MM.1S (cell line): ENCODE measurements at regions not wholly inside any gene's neighbourhood (a gene's known extent, or its start where the extent isn't known, plus 50 kb on each side); places are given as distances from the start of the nearest gene placed in this dataset.

Experiments
- DNase-seq: peaks from one replicate; pipeline ENCODE4 v3.0.0-alpha.2; 2015
- H2AFZ ChIP-seq: fragments of 300-600 bp; sonication (generic); 2 replicates; pipeline ENCODE4 v1.6.0; 2016; ENCODE audit warnings: antibody characterized with exemption, low read length
- H3F3A ChIP-seq: fragments of 300-600 bp; sonication (generic); 2 replicates; pipeline ENCODE4 v1.6.1; 2016; ENCODE audit warnings: mild to moderate bottlenecking, antibody characterized with exemption, low read length, moderate library complexity, mixed read lengths; ENCODE audit not compliant: insufficient read depth
- H3K27ac ChIP-seq: fragments of 300-600 bp; sonication (generic); 2 replicates; pipeline ENCODE4 v1.5.1; 2016; ENCODE audit warnings: mild to moderate bottlenecking, low read length
- H3K27me3 ChIP-seq: fragments of 300-600 bp; sonication (generic); replicated peaks from 2 replicates; pipeline ENCODE4 v1.6.0; 2016; ENCODE audit warnings: low read length; ENCODE audit not compliant: insufficient read depth
- H3K36me3 ChIP-seq: fragments of 300-600 bp; sonication (generic); replicated peaks from 2 replicates; pipeline ENCODE4 v1.6.1; 2016; ENCODE audit warnings: mild to moderate bottlenecking, low read length, mixed read lengths; ENCODE audit not compliant: insufficient read depth
- H3K4me1 ChIP-seq: fragments of 300-600 bp; sonication (generic); 2 replicates; pipeline ENCODE4 v1.6.1; 2016; ENCODE audit warnings: low read length, mixed read lengths
- H3K4me2 ChIP-seq: fragments of 300-600 bp; sonication (generic); 2 replicates; pipeline ENCODE4 v1.6.0; 2016; ENCODE audit warnings: low read depth, low read length
- H3K4me3 ChIP-seq: fragments of 300-600 bp; sonication (generic); 2 replicates; pipeline ENCODE4 v1.5.1; 2016; ENCODE audit warnings: low read length, mixed read lengths
- H3K79me2 ChIP-seq: fragments of 300-600 bp; sonication (generic); 2 replicates; pipeline ENCODE4 v1.6.1; 2016; ENCODE audit warnings: mixed run types, low read length, mixed read lengths
- H3K9ac ChIP-seq: fragments of 300-600 bp; sonication (generic); 2 replicates; pipeline ENCODE4 v1.6.1; 2016; ENCODE audit warnings: low read length, mixed read lengths
- H3K9me2 ChIP-seq: fragments of 300-600 bp; sonication (generic); replicated peaks from 2 replicates; pipeline ENCODE4 v1.6.1; 2016; ENCODE audit warnings: mild to moderate bottlenecking, low read length, mixed read lengths; ENCODE audit not compliant: insufficient read depth
- H3K9me3 ChIP-seq: fragments of 300-600 bp; sonication (generic); replicated peaks from 2 replicates; pipeline ENCODE4 v1.6.1; 2016; ENCODE audit warnings: mild to moderate bottlenecking, low read length, mixed read lengths; ENCODE audit not compliant: insufficient read depth
- H4K20me1 ChIP-seq: fragments of 300-600 bp; sonication (generic); 2 replicates; pipeline ENCODE4 v1.6.1; 2016; ENCODE audit warnings: mild to moderate bottlenecking, low read length, moderate library complexity, mixed read lengths; ENCODE audit not compliant: insufficient read depth
- EZH2 ChIP-seq: fragments of 300-600 bp; sonication (generic); optimal IDR thresholded peaks from 2 replicates; pipeline ENCODE3; 2017; ENCODE audit warnings: low read depth, mild to moderate bottlenecking, antibody characterized with exemption, low read length, mixed read lengths
- EZH2phosphoT487 ChIP-seq: fragments of 300-600 bp; sonication (generic); IDR thresholded peaks from 2 replicates; pipeline ENCODE4 v1.6.1; 2018; ENCODE audit warnings: antibody characterized with exemption, low read length
- TF ChIP-seq, protein P1 (sequence below): fragments of 300-600 bp; sonication (generic); IDR thresholded peaks from 2 replicates; pipeline ENCODE4 v1.5.1; 2016; ENCODE audit warnings: antibody characterized with exemption, low read length, mixed read lengths

DNA sequence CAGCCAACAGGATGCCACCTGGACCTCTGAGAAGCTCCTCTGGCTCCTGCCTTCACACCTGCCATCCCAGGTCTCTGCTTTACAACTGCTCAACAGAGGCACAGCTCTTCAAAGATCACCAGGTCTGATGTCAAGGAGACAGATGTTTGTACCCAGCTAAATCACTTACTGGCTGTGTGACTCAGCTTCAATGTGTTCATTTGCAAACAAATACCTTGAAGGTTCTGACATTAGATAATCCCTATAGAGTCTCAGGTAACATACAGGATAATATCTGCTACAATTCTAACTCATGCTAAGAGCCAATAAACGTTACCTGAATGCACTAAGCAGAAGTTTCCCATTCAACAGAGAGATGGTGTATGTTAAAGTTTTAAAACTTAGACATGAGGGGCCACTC, 163.4 kb upstream of the IGF1R start:
- H3K27me3 ChIP-seq: no peaks in the 10 kb centered on the region
- no peak for DNase-seq
- H3K79me2 ChIP-seq: no peaks in the 10 kb centered on the region
- H3K9me3 ChIP-seq: no peaks in the 10 kb centered on the region
- no peak for TF ChIP-seq EZH2
- TF ChIP-seq, protein P1, sequence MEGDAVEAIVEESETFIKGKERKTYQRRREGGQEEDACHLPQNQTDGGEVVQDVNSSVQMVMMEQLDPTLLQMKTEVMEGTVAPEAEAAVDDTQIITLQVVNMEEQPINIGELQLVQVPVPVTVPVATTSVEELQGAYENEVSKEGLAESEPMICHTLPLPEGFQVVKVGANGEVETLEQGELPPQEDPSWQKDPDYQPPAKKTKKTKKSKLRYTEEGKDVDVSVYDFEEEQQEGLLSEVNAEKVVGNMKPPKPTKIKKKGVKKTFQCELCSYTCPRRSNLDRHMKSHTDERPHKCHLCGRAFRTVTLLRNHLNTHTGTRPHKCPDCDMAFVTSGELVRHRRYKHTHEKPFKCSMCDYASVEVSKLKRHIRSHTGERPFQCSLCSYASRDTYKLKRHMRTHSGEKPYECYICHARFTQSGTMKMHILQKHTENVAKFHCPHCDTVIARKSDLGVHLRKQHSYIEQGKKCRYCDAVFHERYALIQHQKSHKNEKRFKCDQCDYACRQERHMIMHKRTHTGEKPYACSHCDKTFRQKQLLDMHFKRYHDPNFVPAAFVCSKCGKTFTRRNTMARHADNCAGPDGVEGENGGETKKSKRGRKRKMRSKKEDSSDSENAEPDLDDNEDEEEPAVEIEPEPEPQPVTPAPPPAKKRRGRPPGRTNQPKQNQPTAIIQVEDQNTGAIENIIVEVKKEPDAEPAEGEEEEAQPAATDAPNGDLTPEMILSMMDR: no peak
- TF ChIP-seq EZH2phosphoT487: no peak
- no peaks in the 10 kb centered on the region for H3F3A ChIP-seq
- H3K4me1 ChIP-seq: no peaks in the 10 kb centered on the region
- no peak overlapping the region for H3K9ac ChIP-seq
- no peak overlapping the region for H3K4me3 ChIP-seq
- no peaks in the 10 kb centered on the region for H3K36me3 ChIP-seq
- H4K20me1 ChIP-seq: no peaks in the 10 kb centered on the region
- no peak overlapping the region for H2AFZ ChIP-seq
- H3K9me2 ChIP-seq: no peaks in the 10 kb centered on the region
- H3K4me2 ChIP-seq: no peak overlapping the region
- H3K27ac ChIP-seq: no peak overlapping the region

DNA sequence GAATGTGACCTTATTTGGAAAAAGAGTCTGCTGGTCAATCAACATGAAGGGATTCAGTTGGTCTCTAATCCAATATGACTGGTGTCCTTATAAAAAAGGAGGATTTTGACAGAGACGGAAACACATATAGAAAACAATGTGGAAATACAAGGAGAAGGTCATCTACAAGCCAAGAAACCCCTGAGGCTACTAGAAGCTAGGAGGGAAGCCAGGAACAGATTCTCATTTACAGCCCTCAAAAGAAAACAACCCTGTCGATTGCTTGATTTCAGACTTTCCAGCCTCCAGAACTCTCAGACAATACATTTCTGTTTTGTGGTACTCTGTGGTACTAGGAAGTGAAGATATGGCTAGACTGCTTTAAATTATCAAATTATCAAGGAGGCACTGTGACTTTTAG, 162.9 kb upstream of the IGF1R start:
- no peaks in the 10 kb centered on the region for H3K36me3 ChIP-seq
- no peak for DNase-seq
- H3K4me1 ChIP-seq: no peaks in the 10 kb centered on the region
- H3K4me2 ChIP-seq: no peak overlapping the region
- no peak overlapping the region for H3K9ac ChIP-seq
- H3K4me3 ChIP-seq: no peak overlapping the region
- no peaks in the 10 kb centered on the region for H4K20me1 ChIP-seq
- no peak overlapping the region for H3K27ac ChIP-seq
- no peaks in the 10 kb centered on the region for H3K79me2 ChIP-seq
- no peaks in the 10 kb centered on the region for H3K9me3 ChIP-seq
- H3K9me2 ChIP-seq: no peaks in the 10 kb centered on the region
- no peaks in the 10 kb centered on the region for H3K27me3 ChIP-seq
- no peak overlapping the region for H2AFZ ChIP-seq
- H3F3A ChIP-seq: no peaks in the 10 kb centered on the region
- TF ChIP-seq, protein P1: no peak
- TF ChIP-seq EZH2phosphoT487: no peak
- TF ChIP-seq EZH2: no peak

DNA sequence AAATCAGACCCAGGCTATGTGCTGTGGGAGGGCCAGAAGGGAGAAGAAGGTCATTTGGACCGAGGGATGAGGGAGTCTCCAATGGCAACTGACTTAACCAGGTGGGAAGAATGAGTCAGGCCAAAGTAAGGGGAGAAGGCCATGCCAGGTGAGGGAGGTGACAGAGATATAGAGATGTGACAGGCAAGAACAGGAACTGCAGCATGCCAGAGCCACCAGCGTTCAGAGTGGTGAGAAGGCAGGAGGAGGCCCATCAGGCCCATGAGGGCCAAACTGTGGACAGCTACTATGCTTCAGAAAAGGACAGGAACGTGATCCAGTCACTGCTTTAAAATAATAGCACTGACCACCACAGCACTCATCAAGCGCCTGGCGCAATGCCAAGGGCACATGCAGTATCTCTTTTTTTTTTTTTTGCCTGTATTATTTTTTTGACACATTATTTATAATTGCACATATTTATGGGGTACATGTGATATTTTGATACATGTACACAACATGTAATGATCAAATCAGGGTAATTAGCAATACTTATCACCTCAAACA, 154.3 kb upstream of the IGF1R start:
- DNase-seq: no peak
- H3K79me2 ChIP-seq: no peaks in the 10 kb centered on the region
- no peaks in the 10 kb centered on the region for H3K36me3 ChIP-seq

More for the DNA sequence above, 154.3 kb upstream of the IGF1R start:
- H3F3A ChIP-seq: no peaks in the 10 kb centered on the region
- no peak overlapping the region for H3K27ac ChIP-seq
- no peak for TF ChIP-seq EZH2
- TF ChIP-seq, protein P1: no peak
- H2AFZ ChIP-seq: no peak overlapping the region
- H3K9ac ChIP-seq: no peak overlapping the region
- no peaks in the 10 kb centered on the region for H4K20me1 ChIP-seq
- H3K9me2 ChIP-seq: no peaks in the 10 kb centered on the region
- no peaks in the 10 kb centered on the region for H3K9me3 ChIP-seq
- H3K4me3 ChIP-seq: no peak overlapping the region
- no peaks in the 10 kb centered on the region for H3K4me1 ChIP-seq
- H3K27me3 ChIP-seq: no peaks in the 10 kb centered on the region
- no peak overlapping the region for H3K4me2 ChIP-seq
